ENCODE measurements at regions not wholly inside any gene's neighbourhood (a gene's known extent, or its start where the extent isn't known, plus 50 kb on each side); places are given as distances from the start of the nearest gene placed in this dataset.

DNA sequence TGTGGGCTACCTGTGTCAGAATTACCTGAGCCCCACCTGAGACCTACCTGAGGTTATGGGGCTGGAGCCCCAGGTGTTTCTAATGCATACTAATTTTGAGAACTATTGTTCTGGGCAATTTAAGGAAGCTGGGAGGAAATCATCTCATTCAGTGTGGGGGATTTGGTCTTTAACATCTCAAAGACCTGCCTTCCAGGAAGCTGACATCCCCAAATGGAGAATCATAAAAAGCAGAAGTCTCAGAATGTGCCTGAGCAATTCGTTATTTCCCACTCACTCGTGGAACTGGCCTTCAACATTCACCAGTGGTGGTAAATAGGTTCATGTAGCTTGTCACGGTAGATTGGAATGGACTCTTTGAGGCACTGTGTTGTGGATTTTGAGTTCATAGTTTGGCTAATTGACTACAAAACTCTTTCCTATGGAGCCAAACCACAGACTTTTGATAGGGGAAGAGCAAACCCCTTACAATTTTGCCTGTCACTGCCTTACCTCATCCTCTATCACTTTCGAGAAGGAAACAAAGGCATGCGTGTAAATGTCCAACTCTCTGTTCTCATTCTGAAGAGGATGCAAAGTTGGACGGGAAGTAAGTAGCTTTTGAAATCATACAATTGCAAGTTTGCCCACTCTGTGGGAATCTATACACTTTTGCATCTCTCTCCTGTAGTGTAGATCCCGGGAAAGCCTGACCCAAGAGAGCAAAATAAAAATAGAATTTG is 521.0 kb upstream of the MDFIC2 start:
- H3K27me3 ChIP-seq (ENCODE audit: control insufficient read depth in 2 of 2, insufficient read depth in 2 of 2, low read length in 2 of 2) = no peaks in the 10 kb centered on the region
- H3K9me1 ChIP-seq (replicated peaks; ENCODE audit: control insufficient read depth, extremely low read depth, insufficient read depth, low read length) = no peaks in the 10 kb centered on the region
- no peak overlapping the region for H3K4me3 ChIP-seq (replicated peaks in 1 of 3; ENCODE audit: insufficient read depth in 1 of 3, low read depth in 1 of 3, low read length in 3 of 3)
- H4K20me1 ChIP-seq (replicated peaks; ENCODE audit: control insufficient read depth, extremely low read depth, insufficient read depth, low read length) = no peaks in the 10 kb centered on the region
- H3K9ac ChIP-seq (replicated peaks; ENCODE audit: extremely low read depth, insufficient read depth, low read length) = no peak overlapping the region
- POLR2A ChIA-PET = no interaction called here
- BruUV-seq (replicated peaks) = no TSS peak
- H3K27ac ChIP-seq (ENCODE audit: insufficient read depth, low read depth, low read length) = no peak overlapping the region
- CTCF ChIA-PET = no interaction called here
- dilution Hi-C loops (cut with MboI; ENCODE audit: extremely low pct_ligation_motif_present, low sequenced_read_pairs) (no loop called here), intact Hi-C loops (cut with micrococcal nuclease) (no loop called here)
- peaks cover 10% of the 10 kb centered on the region for H3K4me1 ChIP-seq (ENCODE audit: control insufficient read depth, extremely low read depth, insufficient read depth, low read length)
- DNase-seq (ENCODE audit: low read depth, low spot score) (no peak), FAIRE-seq (no peak)
- no peak overlapping the region for H3K4me2 ChIP-seq (ENCODE audit: insufficient read depth, low read length)
- H3K79me2 ChIP-seq (ENCODE audit: control insufficient read depth, insufficient read depth, low read length) = no peaks in the 10 kb centered on the region
- no peaks in the 10 kb centered on the region for H3K36me3 ChIP-seq (ENCODE audit: control insufficient read depth in 2 of 2, extremely low read depth in 1 of 2, insufficient read depth in 2 of 2, low read length in 2 of 2)
- no peaks in the 10 kb centered on the region for H3K9me3 ChIP-seq (replicated peaks; ENCODE audit: control insufficient read depth, insufficient read depth, low read length)
- no peak for TF ChIP-seq GATA2 (IDR thresholded peaks at IDR 0.05; ENCODE audit: insufficient read depth, insufficient read length, low read depth, low read length)
- no peak for TF ChIP-seq MYC (IDR thresholded peaks at IDR 0.05; ENCODE audit: low read depth, low read length)
- no peak for TF ChIP-seq FOS (IDR thresholded peaks at IDR 0.05; ENCODE audit: borderline replicate concordance, insufficient read depth, low read length)
- TF ChIP-seq EZH2 (IDR thresholded peaks at IDR 0.05; ENCODE audit: borderline replicate concordance, low read depth, low read length, severe bottlenecking) = no peak
- TF ChIP-seq POLR2AphosphoS5 (IDR thresholded peaks at IDR 0.05; ENCODE audit: insufficient read depth, low read depth, low read length) = no peak
- TF ChIP-seq POLR2A (IDR thresholded peaks at IDR 0.05; ENCODE audit: low read depth, low read length) = no peak
- TF ChIP-seq JUN (IDR thresholded peaks at IDR 0.05; ENCODE audit: borderline replicate concordance, insufficient read depth, insufficient read length, low read depth) = no peak
- TF ChIP-seq, protein P1, sequence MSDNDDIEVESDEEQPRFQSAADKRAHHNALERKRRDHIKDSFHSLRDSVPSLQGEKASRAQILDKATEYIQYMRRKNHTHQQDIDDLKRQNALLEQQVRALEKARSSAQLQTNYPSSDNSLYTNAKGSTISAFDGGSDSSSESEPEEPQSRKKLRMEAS (IDR thresholded peaks at IDR 0.05; ENCODE audit: insufficient read depth, insufficient read length) = no peak
- TF ChIP-seq CTCF (IDR thresholded peaks at IDR 0.05; ENCODE audit: extremely low read depth in 1 of 2, insufficient read depth in 1 of 2, low read depth in 1 of 2, low read length in 2 of 2) = no peak
- no peak overlapping the region for H2AFZ ChIP-seq (ENCODE audit: low read depth, low read length)

Data from endothelial cell of umbilical vein (primary cell).